Skeletal muscle tissue (tissue), 3 donors: ENCODE measurements at regions not wholly inside any gene's neighbourhood (a gene's known extent, or its start where the extent isn't known, plus 50 kb on each side); places are given as distances from the start of the nearest gene placed in this dataset.

Experiments
- H3K27ac ChIP-seq: one replicate; pipeline ENCODE4 v1.7.0; 2013; ENCODE audit warnings: mild to moderate bottlenecking, low read depth, low read length, inconsistent platforms
- H3K27me3 ChIP-seq, 3 donors: one replicate each; pipeline ENCODE4 v1.7.0; 2013; ENCODE audit warnings: low read length in 3 of 3; ENCODE audit not compliant: control insufficient read depth in 3 of 3, insufficient read depth in 3 of 3
- H3K36me3 ChIP-seq, 3 donors: one replicate each; pipeline ENCODE4 v1.7.0; 2013; ENCODE audit warnings: low read length in 3 of 3; ENCODE audit not compliant: control insufficient read depth in 3 of 3, insufficient read depth in 3 of 3
- H3K4me1 ChIP-seq, 3 donors: one replicate each; pipeline ENCODE4 v1.7.0; 2013; ENCODE audit warnings: low read length in 3 of 3, mild to moderate bottlenecking in 3 of 3; ENCODE audit not compliant: control insufficient read depth in 3 of 3, insufficient read depth in 3 of 3
- H3K4me3 ChIP-seq, 3 donors: one replicate each; pipeline ENCODE4 v1.7.0; 2013; ENCODE audit warnings: low read length in 3 of 3
- H3K9ac ChIP-seq, 3 donors: one replicate each; pipeline ENCODE4 v1.7.0; 2013; ENCODE audit warnings: low read length in 3 of 3, mild to moderate bottlenecking in 3 of 3, moderate library complexity in 2 of 3, low read depth in 1 of 3
- H3K9me3 ChIP-seq, 3 donors: one replicate each; pipeline ENCODE4 v1.7.0; 2013; ENCODE audit warnings: low read length in 3 of 3; ENCODE audit not compliant: control insufficient read depth in 3 of 3
- donor health status: Osteomylitis.

- no peaks in the 10 kb centered on the region for H3K36me3 ChIP-seq
- H3K4me3 ChIP-seq = no peak overlapping the region
- H3K27ac ChIP-seq = no peak overlapping the region
- no peak overlapping the region for H3K9ac ChIP-seq
- H3K4me1 ChIP-seq = no peaks in the 10 kb centered on the region
- no peaks in the 10 kb centered on the region for H3K27me3 ChIP-seq
- H3K9me3 ChIP-seq = no peaks in the 10 kb centered on the region
Measured at GRCh38 chr14:71380271-71380670, 473.0 kb downstream of the PCNX1 start.

- Histone ChIP-seq H3K4me1 (no peaks in the 10 kb centered on the region), H3K4me3 (no peak overlapping the region), H3K36me3 (no peaks in the 10 kb centered on the region), H3K27me3 (no peaks in the 10 kb centered on the region), H3K9ac (no peak overlapping the region), H3K9me3 (no peaks in the 10 kb centered on the region), H3K27ac (no peak overlapping the region)
Measured at GRCh38 chr14:71381814-71382213, 474.6 kb downstream of the PCNX1 start.

GRCh38 chr14:71382315-71382714 is 475.1 kb downstream of the PCNX1 start:
- H3K27ac ChIP-seq = no peak overlapping the region
- H3K36me3 ChIP-seq = no peaks in the 10 kb centered on the region
- H3K4me3 ChIP-seq = no peak overlapping the region
- H3K27me3 ChIP-seq = no peaks in the 10 kb centered on the region
- H3K4me1 ChIP-seq = no peaks in the 10 kb centered on the region
- H3K9ac ChIP-seq = no peak overlapping the region
- H3K9me3 ChIP-seq = no peaks in the 10 kb centered on the region

GRCh38 chr14:71383510-71383909 is 476.3 kb downstream of the PCNX1 start:
- H3K4me3 ChIP-seq = no peak overlapping the region
- no peaks in the 10 kb centered on the region for H3K27me3 ChIP-seq
- no peak overlapping the region for H3K27ac ChIP-seq
- no peaks in the 10 kb centered on the region for H3K9me3 ChIP-seq
- H3K36me3 ChIP-seq = no peaks in the 10 kb centered on the region
- no peaks in the 10 kb centered on the region for H3K4me1 ChIP-seq
- H3K9ac ChIP-seq = no peak overlapping the region

- no peak overlapping the region for H3K9ac ChIP-seq
- H3K27ac ChIP-seq = no peak overlapping the region
- no peak overlapping the region for H3K4me3 ChIP-seq
- no peaks in the 10 kb centered on the region for H3K36me3 ChIP-seq
- no peaks in the 10 kb centered on the region for H3K4me1 ChIP-seq
- no peaks in the 10 kb centered on the region for H3K9me3 ChIP-seq
- H3K27me3 ChIP-seq = no peaks in the 10 kb centered on the region
Measured at GRCh38 chr14:71384007-71384845, 477.0 kb downstream of the PCNX1 start.

- Histone ChIP-seq H3K27ac (no peak overlapping the region), H3K4me3 (no peak overlapping the region), H3K9ac (no peak overlapping the region), H3K4me1 (no peaks in the 10 kb centered on the region), H3K27me3 (no peaks in the 10 kb centered on the region), H3K36me3 (no peaks in the 10 kb centered on the region), H3K9me3 (no peaks in the 10 kb centered on the region)
Measured at GRCh38 chr14:71387753-71388152, 480.5 kb downstream of the PCNX1 start.

- no peaks in the 10 kb centered on the region for H3K9me3 ChIP-seq
- no peak overlapping the region for H3K9ac ChIP-seq
- H3K4me1 ChIP-seq = no peaks in the 10 kb centered on the region
- H3K4me3 ChIP-seq = no peak overlapping the region
- H3K27ac ChIP-seq = no peak overlapping the region
- H3K36me3 ChIP-seq = no peaks in the 10 kb centered on the region
- no peaks in the 10 kb centered on the region for H3K27me3 ChIP-seq
Measured at GRCh38 chr14:71388336-71388735, 481.1 kb downstream of the PCNX1 start.

GRCh38 chr14:71388862-71389261 is 481.6 kb downstream of the PCNX1 start:
- Histone ChIP-seq H3K36me3 (no peaks in the 10 kb centered on the region), H3K9me3 (no peaks in the 10 kb centered on the region), H3K27ac (no peak overlapping the region), H3K27me3 (no peaks in the 10 kb centered on the region), H3K4me3 (no peak overlapping the region), H3K9ac (no peak overlapping the region), H3K4me1 (no peaks in the 10 kb centered on the region)

- Histone ChIP-seq H3K9me3 (no peaks in the 10 kb centered on the region), H3K9ac (no peak overlapping the region), H3K4me3 (no peak overlapping the region), H3K27ac (no peak overlapping the region), H3K4me1 (no peaks in the 10 kb centered on the region), H3K27me3 (no peaks in the 10 kb centered on the region), H3K36me3 (no peaks in the 10 kb centered on the region)
Measured at GRCh38 chr14:71394386-71394785, 487.1 kb downstream of the PCNX1 start.

- Histone ChIP-seq H3K9me3 (no peaks in the 10 kb centered on the region), H3K36me3 (no peaks in the 10 kb centered on the region), H3K27ac (no peak overlapping the region), H3K4me3 (no peak overlapping the region), H3K27me3 (no peaks in the 10 kb centered on the region), H3K9ac (no peak overlapping the region), H3K4me1 (no peaks in the 10 kb centered on the region)
Measured at GRCh38 chr14:71395151-71395604, 487.9 kb downstream of the PCNX1 start.
